AG04450 (cell line): ENCODE measurements at regions not wholly inside any gene's neighbourhood (a gene's known extent, or its start where the extent isn't known, plus 50 kb on each side); places are given as distances from the start of the nearest gene placed in this dataset.

Experiments used
- CTCF ChIA-PET: fragments of 300-600, 350-600 bp; formaldehyde crosslinking; extraction: SDS; loops from one replicate; lab custom pipeline; 2022; ENCODE audit warnings: antibody characterized with exemption, inconsistent platforms; lab: Charles Lee
- POLR2A ChIA-PET: fragments of 350-600 bp; formaldehyde crosslinking; extraction: SDS; loops from one replicate; lab custom pipeline; 2021; ENCODE audit warnings: antibody characterized with exemption, inconsistent platforms; lab: Yijun Ruan, JAX
- DNase-seq: peaks from one replicate; pipeline ENCODE4 v3.0.0-alpha.2; 2011; ENCODE audit warnings: low read depth, low spot score
- H3K27ac ChIP-seq: one replicate; pipeline ENCODE4 v1.5.1; 2012; ENCODE audit warnings: low read depth, low read length, control low read depth
- H3K27me3 ChIP-seq: one replicate; pipeline ENCODE4 v1.6.0; 2012; ENCODE audit warnings: low read length; ENCODE audit not compliant: control insufficient read depth, insufficient read depth
- H3K4me3 ChIP-seq: 2 replicates; pipeline ENCODE4 v1.5.1; 2011; ENCODE audit warnings: mild to moderate bottlenecking, low read depth, low read length, control low read depth
- H3K9me3 ChIP-seq: 2 replicates; pipeline ENCODE4 v1.5.1; 2012; ENCODE audit warnings: low read length; ENCODE audit not compliant: control insufficient read depth, insufficient read depth
- TF ChIP-seq, protein P1 (sequence below): IDR thresholded peaks from 2 replicates; pipeline ENCODE4 v1.5.1; 2011; ENCODE audit warnings: low read depth, low read length, control low read depth, inconsistent platforms

DNA sequence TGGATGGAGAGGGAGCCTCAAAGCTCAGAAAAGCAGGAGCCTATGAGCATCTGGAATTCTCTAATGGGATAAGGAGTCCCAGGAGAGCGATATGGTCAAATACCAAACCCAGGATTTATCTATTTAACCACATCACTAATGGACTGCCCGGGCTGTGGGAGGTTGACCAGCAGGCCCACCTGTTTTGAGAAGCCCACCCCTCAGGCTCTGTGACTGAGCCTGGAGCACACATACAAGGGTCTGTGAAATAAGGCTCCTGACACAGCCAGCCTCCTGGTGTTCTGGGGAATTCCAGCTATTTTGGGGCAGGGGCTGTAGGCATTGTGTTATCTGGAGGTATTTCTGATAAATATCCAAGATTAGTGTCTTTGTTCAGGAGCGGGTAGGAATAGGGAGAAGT lies 132.0 kb upstream of the C1orf21 start:
- ChIA-PET POLR2A (no interaction called here), CTCF (no interaction called here)
- Histone ChIP-seq H3K4me3 (no peak overlapping the region), H3K9me3 (no peaks in the 10 kb centered on the region), H3K27ac (no peak overlapping the region), H3K27me3 (no peaks in the 10 kb centered on the region)
- TF ChIP-seq, protein P1, sequence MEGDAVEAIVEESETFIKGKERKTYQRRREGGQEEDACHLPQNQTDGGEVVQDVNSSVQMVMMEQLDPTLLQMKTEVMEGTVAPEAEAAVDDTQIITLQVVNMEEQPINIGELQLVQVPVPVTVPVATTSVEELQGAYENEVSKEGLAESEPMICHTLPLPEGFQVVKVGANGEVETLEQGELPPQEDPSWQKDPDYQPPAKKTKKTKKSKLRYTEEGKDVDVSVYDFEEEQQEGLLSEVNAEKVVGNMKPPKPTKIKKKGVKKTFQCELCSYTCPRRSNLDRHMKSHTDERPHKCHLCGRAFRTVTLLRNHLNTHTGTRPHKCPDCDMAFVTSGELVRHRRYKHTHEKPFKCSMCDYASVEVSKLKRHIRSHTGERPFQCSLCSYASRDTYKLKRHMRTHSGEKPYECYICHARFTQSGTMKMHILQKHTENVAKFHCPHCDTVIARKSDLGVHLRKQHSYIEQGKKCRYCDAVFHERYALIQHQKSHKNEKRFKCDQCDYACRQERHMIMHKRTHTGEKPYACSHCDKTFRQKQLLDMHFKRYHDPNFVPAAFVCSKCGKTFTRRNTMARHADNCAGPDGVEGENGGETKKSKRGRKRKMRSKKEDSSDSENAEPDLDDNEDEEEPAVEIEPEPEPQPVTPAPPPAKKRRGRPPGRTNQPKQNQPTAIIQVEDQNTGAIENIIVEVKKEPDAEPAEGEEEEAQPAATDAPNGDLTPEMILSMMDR, result no peak
- DNase-seq, result no peak

GRCh38 chr1:184255560-184255959 lies 131.3 kb upstream of the C1orf21 start:
- Histone ChIP-seq H3K27ac (no peak overlapping the region), H3K4me3 (no peak overlapping the region), H3K27me3 (no peaks in the 10 kb centered on the region), H3K9me3 (no peaks in the 10 kb centered on the region)
- ChIA-PET POLR2A (no interaction called here), CTCF (interaction anchor here (1.0 kb wide), 2 partner anchors 13 to 436 kb away, joined by 3 read pairs; no protein-coding TSS in a partner anchor)
- DNase-seq, result no peak
- TF ChIP-seq, protein P1, result no peak

DNA sequence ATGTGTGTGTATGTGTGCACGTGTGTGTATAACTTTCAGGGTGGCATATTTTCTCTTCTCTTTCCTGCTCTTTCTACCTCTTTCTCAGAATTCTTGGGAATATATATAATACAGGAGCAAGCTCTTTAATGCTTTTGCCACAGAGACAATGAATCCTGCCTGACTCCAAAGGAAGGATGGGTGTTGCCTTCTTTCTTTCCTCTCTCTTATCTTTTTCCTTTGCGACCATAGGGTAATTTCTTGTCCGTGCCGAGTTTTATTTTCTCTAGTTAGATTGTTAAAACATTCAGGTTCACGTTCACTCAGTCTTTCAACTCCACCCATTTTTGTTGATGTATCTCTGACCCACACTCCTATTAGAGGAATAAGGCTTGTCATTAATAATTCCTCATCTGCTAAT lies 129.0 kb upstream of the C1orf21 start:
- CTCF ChIA-PET, result no interaction called here
- POLR2A ChIA-PET, result no interaction called here
- H3K4me3 ChIP-seq, result no peak overlapping the region
- no peak overlapping the region for H3K27ac ChIP-seq
- no peak for DNase-seq
- TF ChIP-seq, protein P1, result no peak
- H3K27me3 ChIP-seq, result no peaks in the 10 kb centered on the region
- H3K9me3 ChIP-seq, result no peaks in the 10 kb centered on the region

DNA sequence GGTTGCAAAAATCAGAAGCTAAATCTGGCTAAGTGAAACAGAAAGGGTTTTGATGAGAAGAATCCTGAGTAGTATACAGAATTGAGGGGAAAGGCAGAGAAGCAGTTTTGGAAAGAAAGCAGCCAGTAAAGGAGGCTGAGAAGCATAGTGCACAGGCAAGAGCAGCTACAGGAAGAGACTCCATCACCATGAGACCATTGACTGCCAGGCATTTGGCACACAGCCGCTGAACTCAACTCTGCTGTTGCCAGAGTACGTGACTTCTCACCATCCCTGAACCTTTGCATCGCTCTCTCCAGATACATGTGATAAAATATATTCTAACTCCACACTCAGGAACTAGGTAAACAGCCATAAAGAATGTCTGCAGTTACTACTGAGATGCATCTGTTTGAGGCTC lies 128.3 kb upstream of the C1orf21 start:
- Histone ChIP-seq H3K27me3 (no peaks in the 10 kb centered on the region), H3K27ac (no peak overlapping the region), H3K4me3 (no peak overlapping the region), H3K9me3 (no peaks in the 10 kb centered on the region)
- ChIA-PET POLR2A (no interaction called here), CTCF (no interaction called here)
- no peak for DNase-seq
- TF ChIP-seq, protein P1, result no peak

DNA sequence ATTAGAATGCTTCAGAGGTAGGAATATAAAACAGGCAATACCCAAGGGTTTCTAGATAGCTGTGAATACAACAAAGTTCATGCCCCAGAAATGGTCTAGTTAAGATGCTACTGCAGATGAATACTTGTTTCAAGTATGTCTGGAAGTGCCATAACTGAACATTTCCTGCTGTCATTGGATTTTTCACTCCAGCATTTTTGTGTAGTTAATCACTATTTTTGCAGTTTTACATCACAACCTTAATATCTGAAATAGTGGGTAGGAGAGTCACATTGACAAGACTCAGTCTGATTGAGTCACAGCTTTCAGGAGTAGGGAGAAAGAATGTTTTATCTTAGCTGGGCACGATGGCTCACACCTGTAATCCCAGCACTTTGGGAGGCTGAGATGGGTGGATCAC lies 126.4 kb upstream of the C1orf21 start:
- H3K9me3 ChIP-seq, result no peaks in the 10 kb centered on the region
- TF ChIP-seq, protein P1, result no peak
- CTCF ChIA-PET, result no interaction called here
- peak; percentile 26 for DNase-seq
- POLR2A ChIA-PET, result interaction anchor here (0.5 kb wide), 1 partner anchor 100 kb away, joined by 4 read pairs; no protein-coding TSS in a partner anchor
- no peaks in the 10 kb centered on the region for H3K27me3 ChIP-seq
- H3K4me3 ChIP-seq, result no peak overlapping the region
- no peak overlapping the region for H3K27ac ChIP-seq
